IPS-15b (cell line): ENCODE measurements at regions not wholly inside any gene's neighbourhood (a gene's known extent, or its start where the extent isn't known, plus 50 kb on each side); places are given as distances from the start of the nearest gene placed in this dataset.

Experiments
- H3K27me3 ChIP-seq: one replicate; pipeline ENCODE4 v1.6.1; 2013; ENCODE audit warnings: low read length; ENCODE audit not compliant: control insufficient read depth, insufficient read depth
- H3K36me3 ChIP-seq: one replicate; pipeline ENCODE4 v1.6.1; 2013; ENCODE audit warnings: low read length; ENCODE audit not compliant: control insufficient read depth, insufficient read depth
- H3K4me1 ChIP-seq: one replicate; pipeline ENCODE4 v1.6.1; 2013; ENCODE audit warnings: mild to moderate bottlenecking, low read length; ENCODE audit not compliant: control insufficient read depth, insufficient read depth
- H3K4me3 ChIP-seq: one replicate; pipeline ENCODE4 v1.5.1; 2013; ENCODE audit warnings: low read depth, low read length
- H3K9ac ChIP-seq: one replicate; pipeline ENCODE4 v1.6.1; 2013; ENCODE audit warnings: low read depth, mild to moderate bottlenecking, low read length
- H3K9me3 ChIP-seq: one replicate; pipeline ENCODE4 v1.6.1; 2013; ENCODE audit warnings: mild to moderate bottlenecking, low read length; ENCODE audit not compliant: control insufficient read depth, insufficient read depth

- Histone ChIP-seq H3K4me3 (no peak overlapping the region), H3K9me3 (no peaks in the 10 kb centered on the region), H3K27me3 (no peaks in the 10 kb centered on the region), H3K9ac (no peak overlapping the region), H3K36me3 (no peaks in the 10 kb centered on the region), H3K4me1 (no peaks in the 10 kb centered on the region)
Measured at GRCh38 chr10:36221101-36221500, 579.0 kb upstream of the FZD8 start.

GRCh38 chr10:36220151-36220550 is 578.1 kb upstream of the FZD8 start:
- H3K9me3 ChIP-seq, result no peaks in the 10 kb centered on the region
- no peaks in the 10 kb centered on the region for H3K27me3 ChIP-seq
- no peaks in the 10 kb centered on the region for H3K4me1 ChIP-seq
- no peak overlapping the region for H3K9ac ChIP-seq
- no peak overlapping the region for H3K4me3 ChIP-seq
- H3K36me3 ChIP-seq, result no peaks in the 10 kb centered on the region

- H3K4me1 ChIP-seq, result no peaks in the 10 kb centered on the region
- H3K27me3 ChIP-seq, result no peaks in the 10 kb centered on the region
- H3K9me3 ChIP-seq, result no peaks in the 10 kb centered on the region
- no peaks in the 10 kb centered on the region for H3K36me3 ChIP-seq
- no peak overlapping the region for H3K4me3 ChIP-seq
- no peak overlapping the region for H3K9ac ChIP-seq
Measured at GRCh38 chr10:36211856-36212255, 569.8 kb upstream of the FZD8 start.

DNA sequence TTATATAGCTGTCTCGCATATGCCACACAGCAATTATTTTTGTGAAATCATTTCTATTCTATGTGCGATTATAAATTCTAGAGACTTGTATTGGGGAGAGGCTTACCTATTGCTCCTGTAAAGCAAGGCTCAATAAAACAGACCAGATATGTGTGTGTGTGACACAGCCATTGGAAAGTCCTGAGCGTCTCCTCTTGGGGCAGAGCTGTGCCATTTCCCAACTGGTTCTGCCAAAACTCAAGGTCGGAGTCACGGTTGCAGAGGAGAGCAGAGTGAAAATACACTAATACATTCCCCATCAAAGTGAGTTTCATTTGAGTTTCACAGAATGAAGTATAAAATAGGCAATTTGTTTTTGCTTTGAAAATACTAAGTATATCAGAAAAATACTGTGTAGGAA is 567.4 kb upstream of the FZD8 start:
- Histone ChIP-seq H3K9me3 (no peaks in the 10 kb centered on the region), H3K9ac (no peak overlapping the region), H3K36me3 (no peaks in the 10 kb centered on the region), H3K27me3 (no peaks in the 10 kb centered on the region), H3K4me3 (no peak overlapping the region), H3K4me1 (no peaks in the 10 kb centered on the region)

- Histone ChIP-seq H3K9me3 (no peaks in the 10 kb centered on the region), H3K27me3 (no peaks in the 10 kb centered on the region), H3K4me3 (no peak overlapping the region), H3K4me1 (no peaks in the 10 kb centered on the region), H3K9ac (no peak overlapping the region), H3K36me3 (no peaks in the 10 kb centered on the region)
Measured at GRCh38 chr10:36202881-36203280, 560.8 kb upstream of the FZD8 start.

GRCh38 chr10:36200577-36200976 is 558.5 kb upstream of the FZD8 start:
- Histone ChIP-seq H3K27me3 (no peaks in the 10 kb centered on the region), H3K9ac (no peak overlapping the region), H3K9me3 (no peaks in the 10 kb centered on the region), H3K4me3 (no peak overlapping the region), H3K36me3 (no peaks in the 10 kb centered on the region), H3K4me1 (no peaks in the 10 kb centered on the region)

- Histone ChIP-seq H3K9ac (no peak overlapping the region), H3K9me3 (no peaks in the 10 kb centered on the region), H3K4me1 (peaks cover 13% of the 10 kb centered on the region)
Measured at GRCh38 chr10:36198322-36198721, 556.2 kb upstream of the FZD8 start.

GRCh38 chr10:36195364-36195763 is 553.3 kb upstream of the FZD8 start:
- H3K4me1 ChIP-seq, result peaks cover 13% of the 10 kb centered on the region
- no peak overlapping the region for H3K9ac ChIP-seq
- H3K4me3 ChIP-seq, result no peak overlapping the region
- H3K27me3 ChIP-seq, result no peaks in the 10 kb centered on the region
- no peaks in the 10 kb centered on the region for H3K36me3 ChIP-seq
- H3K9me3 ChIP-seq, result peaks cover 8% of the 10 kb centered on the region

More at GRCh38 chr10:36198322-36198721, 556.2 kb upstream of the FZD8 start:
- no peaks in the 10 kb centered on the region for H3K36me3 ChIP-seq
- no peak overlapping the region for H3K4me3 ChIP-seq
- no peaks in the 10 kb centered on the region for H3K27me3 ChIP-seq

DNA sequence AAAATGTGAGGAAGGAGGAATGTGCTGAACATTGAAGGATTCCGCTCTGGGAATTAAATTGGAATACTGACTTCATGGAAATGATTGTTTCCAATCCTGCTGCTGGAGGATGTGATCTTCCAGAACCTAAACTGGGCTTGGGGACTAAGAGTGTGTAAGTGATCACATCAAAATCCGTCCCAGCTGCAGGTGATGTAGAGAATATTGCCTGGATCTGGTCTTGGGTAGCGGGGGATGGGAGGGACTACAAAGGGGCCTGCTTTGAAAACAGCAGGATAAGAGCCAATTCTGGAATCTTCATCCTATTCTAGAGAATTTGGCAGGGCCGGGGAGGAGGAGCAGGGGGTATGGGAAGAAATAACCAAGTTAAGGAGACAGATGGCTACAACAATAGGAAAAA is 552.2 kb upstream of the FZD8 start:
- H3K4me3 ChIP-seq, result no peak overlapping the region

DNA sequence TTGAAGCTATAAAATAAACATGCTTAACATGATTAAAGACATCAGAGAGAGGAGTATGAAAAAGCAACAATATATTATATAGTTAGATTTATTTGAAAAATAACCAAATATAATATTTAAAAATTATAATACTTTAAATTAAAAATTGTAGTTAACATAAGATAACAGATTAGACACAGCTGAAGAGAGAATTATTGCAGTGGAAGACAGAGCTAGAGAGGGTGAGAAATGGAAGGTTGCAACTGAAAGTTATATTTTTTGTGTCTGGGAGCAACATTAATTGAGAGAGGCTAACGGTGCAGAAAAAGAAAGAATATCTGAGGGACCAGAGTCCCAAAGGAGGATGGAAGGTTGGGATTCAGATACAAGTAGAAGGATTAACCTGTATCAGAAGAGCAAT is 548.9 kb upstream of the FZD8 start:
- Histone ChIP-seq H3K9ac (no peak overlapping the region), H3K36me3 (no peaks in the 10 kb centered on the region), H3K9me3 (peaks cover 8% of the 10 kb centered on the region), H3K27me3 (peaks cover 11% of the 10 kb centered on the region), H3K4me3 (no peak overlapping the region), H3K4me1 (peaks cover 30% of the 10 kb centered on the region)

More for the DNA sequence above, 552.2 kb upstream of the FZD8 start:
- Histone ChIP-seq H3K9me3 (peaks cover 8% of the 10 kb centered on the region), H3K4me1 (peaks cover 13% of the 10 kb centered on the region), H3K9ac (no peak overlapping the region), H3K36me3 (no peaks in the 10 kb centered on the region), H3K27me3 (peaks cover 6% of the 10 kb centered on the region)

- peaks cover 17% of the 10 kb centered on the region for H3K4me1 ChIP-seq
- peaks cover 11% of the 10 kb centered on the region for H3K27me3 ChIP-seq
- no peaks in the 10 kb centered on the region for H3K36me3 ChIP-seq
- H3K4me3 ChIP-seq, result no peak overlapping the region
- peaks cover 8% of the 10 kb centered on the region for H3K9me3 ChIP-seq
- no peak overlapping the region for H3K9ac ChIP-seq
Measured at GRCh38 chr10:36188461-36188860, 546.4 kb upstream of the FZD8 start.

- no peak overlapping the region for H3K4me3 ChIP-seq
Measured at GRCh38 chr10:36188080-36188453, 546.0 kb upstream of the FZD8 start.

More at GRCh38 chr10:36188080-36188453, 546.0 kb upstream of the FZD8 start:
- peaks cover 8% of the 10 kb centered on the region for H3K9me3 ChIP-seq
- H3K36me3 ChIP-seq, result no peaks in the 10 kb centered on the region
- peaks cover 17% of the 10 kb centered on the region for H3K4me1 ChIP-seq
- no peak overlapping the region for H3K9ac ChIP-seq
- peaks cover 11% of the 10 kb centered on the region for H3K27me3 ChIP-seq
